ENCODE measurements at regions not wholly inside any gene's neighbourhood (a gene's known extent, or its start where the extent isn't known, plus 50 kb on each side); places are given as distances from the start of the nearest gene placed in this dataset.

GRCh38 chr15:93162560-93162959 lies 73.5 kb upstream of the RGMA start:
- no peaks in the 10 kb centered on the region for H3K27me3 ChIP-seq (ENCODE audit: insufficient read depth, poor library complexity, severe bottlenecking)

GRCh38 chr15:93159930-93160329 lies 70.9 kb upstream of the RGMA start:
- Histone ChIP-seq H3K27ac (ENCODE audit: poor library complexity, severe bottlenecking) (no peak overlapping the region), H3K27me3 (ENCODE audit: insufficient read depth, poor library complexity, severe bottlenecking) (no peaks in the 10 kb centered on the region), H3K4me3 (ENCODE audit: severe bottlenecking) (no peak overlapping the region), H3K4me1 (ENCODE audit: insufficient read depth, poor library complexity, severe bottlenecking) (no peaks in the 10 kb centered on the region), H3K9me3 (ENCODE audit: severe bottlenecking) (no peaks in the 10 kb centered on the region), H3K36me3 (ENCODE audit: low read depth) (no peaks in the 10 kb centered on the region)
- DNase-seq (ENCODE audit: low spot score) (no peak), ATAC-seq (ENCODE audit: low read depth) (no peak)
- TF ChIP-seq CTCF (IDR thresholded peaks at IDR 0.05; ENCODE audit: poor library complexity, severe bottlenecking), result no peak

More at GRCh38 chr15:93162560-93162959, 73.5 kb upstream of the RGMA start:
- Histone ChIP-seq H3K4me1 (ENCODE audit: insufficient read depth, poor library complexity, severe bottlenecking) (no peaks in the 10 kb centered on the region), H3K36me3 (ENCODE audit: low read depth) (no peaks in the 10 kb centered on the region), H3K4me3 (ENCODE audit: severe bottlenecking) (no peak overlapping the region), H3K27ac (ENCODE audit: poor library complexity, severe bottlenecking) (no peak overlapping the region), H3K9me3 (ENCODE audit: severe bottlenecking) (no peaks in the 10 kb centered on the region)
- DNase-seq (ENCODE audit: low spot score), result no peak
- no peak for ATAC-seq (ENCODE audit: low read depth)
- no peak for TF ChIP-seq CTCF (IDR thresholded peaks at IDR 0.05; ENCODE audit: poor library complexity, severe bottlenecking)

- Histone ChIP-seq H3K4me3 (ENCODE audit: severe bottlenecking) (no peak overlapping the region), H3K36me3 (ENCODE audit: low read depth) (no peaks in the 10 kb centered on the region), H3K27ac (ENCODE audit: poor library complexity, severe bottlenecking) (no peak overlapping the region), H3K27me3 (ENCODE audit: insufficient read depth, poor library complexity, severe bottlenecking) (no peaks in the 10 kb centered on the region), H3K4me1 (ENCODE audit: insufficient read depth, poor library complexity, severe bottlenecking) (no peaks in the 10 kb centered on the region), H3K9me3 (ENCODE audit: severe bottlenecking) (no peaks in the 10 kb centered on the region)
- DNase-seq (ENCODE audit: low spot score), result no peak
- no peak for TF ChIP-seq CTCF (IDR thresholded peaks at IDR 0.05; ENCODE audit: poor library complexity, severe bottlenecking)
- no peak for ATAC-seq (ENCODE audit: low read depth)
Measured at GRCh38 chr15:93158097-93158900, 69.3 kb upstream of the RGMA start.

- Histone ChIP-seq H3K27ac (ENCODE audit: poor library complexity, severe bottlenecking) (no peak overlapping the region), H3K36me3 (ENCODE audit: low read depth) (no peaks in the 10 kb centered on the region), H3K4me1 (ENCODE audit: insufficient read depth, poor library complexity, severe bottlenecking) (no peaks in the 10 kb centered on the region), H3K27me3 (ENCODE audit: insufficient read depth, poor library complexity, severe bottlenecking) (no peaks in the 10 kb centered on the region), H3K4me3 (ENCODE audit: severe bottlenecking) (no peak overlapping the region), H3K9me3 (ENCODE audit: severe bottlenecking) (no peaks in the 10 kb centered on the region)
- TF ChIP-seq CTCF (IDR thresholded peaks at IDR 0.05; ENCODE audit: poor library complexity, severe bottlenecking), result no peak
- no peak for DNase-seq (ENCODE audit: low spot score)
- ATAC-seq (ENCODE audit: low read depth), result peak; percentile 42; the same call in 1 of the 3 replicates
Measured at GRCh38 chr15:93154666-93155065, 65.7 kb upstream of the RGMA start.

- no peak overlapping the region for H3K27ac ChIP-seq (ENCODE audit: poor library complexity, severe bottlenecking)
- no peaks in the 10 kb centered on the region for H3K4me1 ChIP-seq (ENCODE audit: insufficient read depth, poor library complexity, severe bottlenecking)
- DNase-seq (ENCODE audit: low spot score), result no peak
- TF ChIP-seq CTCF (IDR thresholded peaks at IDR 0.05; ENCODE audit: poor library complexity, severe bottlenecking), result no peak
- ATAC-seq (ENCODE audit: low read depth), result no peak
- H3K9me3 ChIP-seq (ENCODE audit: severe bottlenecking), result no peaks in the 10 kb centered on the region
- no peaks in the 10 kb centered on the region for H3K36me3 ChIP-seq (ENCODE audit: low read depth)
- H3K4me3 ChIP-seq (ENCODE audit: severe bottlenecking), result no peak overlapping the region
- H3K27me3 ChIP-seq (ENCODE audit: insufficient read depth, poor library complexity, severe bottlenecking), result no peaks in the 10 kb centered on the region
Measured at GRCh38 chr15:93152951-93153350, 63.9 kb upstream of the RGMA start.

Data from RWPE2 (cell line).